Endometrium (tissue), 2 donors: ENCODE measurements at regions not wholly inside any gene's neighbourhood (a gene's known extent, or its start where the extent isn't known, plus 50 kb on each side); places are given as distances from the start of the nearest gene placed in this dataset.

ENCODE experiments used
- FAIRE-seq: peaks from 2 replicates; lab custom pipeline; 2012; peaks lifted over from hg19 to GRCh38; lab: Jason Lieb, UNC
- donor health status: control.
- donor health status: control.

DNA sequence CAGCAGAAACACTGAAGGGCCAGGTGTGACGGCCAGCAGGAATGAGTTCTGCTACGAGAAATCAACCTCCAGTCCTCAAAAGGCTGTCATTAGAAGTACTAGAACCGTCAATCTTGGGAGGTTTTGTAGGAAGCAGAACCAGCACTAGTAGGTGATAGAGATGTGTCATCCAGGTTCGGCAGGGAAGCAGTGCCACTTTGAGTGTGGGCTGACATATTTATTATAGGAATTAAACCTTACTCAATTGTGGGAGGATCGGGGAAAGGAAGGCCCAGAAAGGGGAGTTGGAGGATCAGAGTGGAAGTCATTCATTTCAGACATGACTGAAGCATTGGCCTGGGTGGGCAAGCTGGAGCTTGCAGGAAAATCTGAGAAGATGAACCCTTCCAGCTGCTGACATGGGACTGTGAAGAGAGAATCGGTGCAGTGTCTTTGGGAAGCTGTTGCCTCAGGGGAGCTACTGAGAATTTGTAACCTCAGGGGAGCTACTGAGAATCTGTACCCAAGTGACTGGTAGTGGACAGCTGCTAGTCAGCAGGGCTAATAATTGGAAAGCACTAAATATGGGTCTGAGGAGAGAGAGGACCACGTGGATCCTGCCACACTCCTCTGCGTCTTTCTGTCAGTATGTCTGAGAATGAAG lies 177.4 kb downstream of the SPRY1 start:
- no peak for FAIRE-seq

DNA sequence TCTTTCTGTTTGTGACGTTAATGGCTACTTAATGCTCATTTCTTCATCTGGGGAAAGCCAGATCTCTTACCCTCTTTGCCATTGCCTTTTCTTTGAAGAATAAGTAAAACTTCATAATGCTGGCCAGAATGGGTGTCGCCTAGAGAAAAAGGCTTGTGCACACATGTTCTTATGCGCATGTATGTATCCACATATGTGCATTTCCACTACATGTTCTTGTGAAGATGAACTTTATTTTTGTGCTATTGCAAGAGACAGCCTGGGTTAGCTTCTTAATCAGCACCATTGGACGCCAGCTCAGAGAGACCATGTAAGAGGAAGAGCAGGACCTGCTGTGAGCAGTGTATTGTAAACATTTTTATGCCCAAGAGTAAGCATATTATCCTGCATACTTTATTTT lies 178.7 kb downstream of the SPRY1 start:
- no peak for FAIRE-seq

DNA sequence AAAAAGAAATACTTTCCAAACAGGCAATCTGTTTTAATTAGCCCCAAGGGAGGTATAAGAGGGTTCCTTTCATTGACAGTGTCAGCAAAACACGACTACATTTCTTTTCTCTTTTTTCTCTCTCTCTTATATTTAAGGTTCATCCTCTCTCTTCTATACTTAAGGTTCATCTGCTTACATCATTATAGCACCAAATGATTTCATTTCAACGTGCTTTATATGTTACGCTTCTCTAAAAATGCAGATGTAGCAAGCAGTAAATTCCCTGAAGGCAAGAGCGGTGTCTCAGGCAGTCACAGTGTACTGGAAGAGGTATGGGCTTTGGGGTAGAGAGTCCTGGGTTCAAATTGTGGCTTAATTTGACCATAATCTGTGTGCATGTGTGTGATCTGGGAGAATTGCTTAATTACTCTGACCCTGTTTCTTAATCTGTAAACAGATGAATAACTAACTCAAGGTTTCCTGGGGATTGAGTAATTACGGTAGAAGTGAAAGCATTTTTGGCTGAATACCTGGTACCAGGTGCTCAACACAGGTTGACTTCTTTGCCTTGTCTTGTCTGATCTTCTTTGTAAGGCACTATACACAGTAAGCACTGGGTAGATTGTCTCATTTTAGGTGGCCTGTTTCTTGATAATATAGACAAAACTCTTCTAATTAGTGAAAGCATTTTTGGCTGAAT lies 180.8 kb downstream of the SPRY1 start:
- FAIRE-seq: no peak

DNA sequence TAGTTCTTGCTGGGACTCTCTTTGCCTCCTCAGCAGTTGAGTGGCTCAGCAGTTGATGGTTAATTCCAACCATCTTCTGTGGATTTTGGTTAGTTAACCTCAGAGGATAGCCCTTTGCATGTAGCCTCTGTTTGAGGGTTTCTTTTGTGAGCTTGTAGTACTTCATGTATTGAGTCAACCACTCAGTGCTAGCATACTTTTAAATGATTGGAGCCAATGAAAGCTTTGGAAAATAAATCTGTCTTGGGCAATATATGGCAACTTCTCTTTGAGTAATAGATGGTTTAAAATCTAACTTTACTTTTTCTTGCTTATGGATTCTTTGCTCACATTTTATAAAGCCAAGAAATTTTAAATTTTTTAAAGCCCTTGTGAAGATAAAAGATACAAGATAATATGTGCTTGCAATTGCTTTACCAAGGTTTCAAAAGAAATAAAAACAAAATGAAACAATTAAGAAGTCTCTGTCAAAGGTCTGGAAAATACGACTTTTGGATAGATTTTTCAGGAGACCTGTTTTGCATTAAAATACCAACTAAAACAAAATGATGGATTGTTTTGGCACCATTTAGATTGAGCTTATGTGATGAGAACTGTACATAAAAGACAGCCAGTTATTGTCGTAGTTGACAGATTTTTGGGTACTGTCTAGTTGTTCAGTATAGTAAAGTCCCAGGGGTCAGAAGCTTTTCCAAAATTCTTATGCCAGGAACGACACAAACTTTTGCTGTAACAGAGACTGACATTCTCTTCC lies 181.9 kb downstream of the SPRY1 start:
- FAIRE-seq: no peak

DNA sequence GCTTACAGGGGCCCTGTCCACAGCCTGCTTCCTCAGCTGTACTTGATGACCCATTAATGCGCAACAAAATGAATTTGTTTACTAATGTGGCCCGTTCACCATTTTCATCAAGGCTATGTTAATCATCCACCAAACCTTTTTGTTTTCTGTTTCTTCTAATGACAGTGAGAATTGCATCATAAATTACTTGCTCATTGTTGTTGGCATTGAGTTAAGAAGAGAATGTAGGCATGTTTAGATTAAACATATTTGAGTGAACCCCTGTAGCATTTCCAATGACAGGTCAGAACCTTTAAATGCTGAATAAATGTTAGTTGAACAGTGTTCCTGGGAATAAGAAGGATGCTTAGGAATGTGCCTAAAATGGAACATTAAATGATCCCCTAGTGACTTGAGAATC lies 183.4 kb downstream of the SPRY1 start:
- no peak for FAIRE-seq

DNA sequence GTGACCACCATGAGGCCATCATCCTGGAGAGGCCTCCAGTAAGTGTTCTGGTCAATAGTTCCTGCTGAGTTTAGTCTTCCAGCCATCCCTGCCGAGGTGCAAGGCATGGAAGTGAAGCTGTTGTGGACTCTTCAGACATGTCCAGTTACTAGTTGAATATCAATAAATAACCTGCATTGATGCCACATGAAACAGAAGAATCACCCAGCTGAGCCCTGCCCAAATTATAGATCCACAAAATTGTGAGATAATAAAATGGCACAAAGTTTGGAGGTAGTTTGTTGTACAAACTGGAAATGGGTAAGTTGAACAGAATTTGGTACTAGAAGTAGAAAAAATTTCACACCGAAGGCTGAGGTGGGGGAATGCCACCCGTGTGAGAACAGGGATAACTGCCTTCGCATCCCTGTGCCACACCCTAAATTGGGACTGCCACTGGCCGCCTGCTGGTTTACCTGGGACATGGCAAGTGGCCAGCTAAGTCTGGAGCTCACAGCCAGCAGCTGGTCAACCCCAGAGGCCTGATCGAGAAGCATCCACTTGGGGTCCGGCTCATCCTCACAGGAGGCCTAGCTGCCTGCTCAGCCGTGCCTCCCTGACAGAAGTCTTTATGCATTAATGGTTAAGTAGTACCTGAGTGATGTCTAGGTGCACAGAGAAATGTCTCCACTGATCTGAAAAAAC lies 184.5 kb downstream of the SPRY1 start:
- FAIRE-seq: no peak

DNA sequence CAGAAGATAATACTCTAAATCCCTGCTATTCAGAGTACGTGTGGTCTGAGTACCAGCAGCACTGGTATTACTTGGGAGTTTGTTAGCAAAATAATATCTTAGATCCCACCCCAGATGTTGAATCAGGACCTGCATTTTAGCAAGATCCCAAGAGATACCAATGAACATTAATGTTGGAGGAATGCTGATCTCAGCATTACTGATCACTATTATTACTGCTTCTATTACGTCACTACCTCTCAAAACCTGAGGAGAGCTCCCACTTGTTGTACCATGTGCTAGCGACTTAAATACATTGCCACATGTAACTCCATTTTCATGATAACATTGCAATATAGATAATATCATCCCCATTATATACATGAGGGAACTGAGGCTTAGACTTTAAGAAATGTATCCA lies 185.2 kb downstream of the SPRY1 start:
- FAIRE-seq: no peak

DNA sequence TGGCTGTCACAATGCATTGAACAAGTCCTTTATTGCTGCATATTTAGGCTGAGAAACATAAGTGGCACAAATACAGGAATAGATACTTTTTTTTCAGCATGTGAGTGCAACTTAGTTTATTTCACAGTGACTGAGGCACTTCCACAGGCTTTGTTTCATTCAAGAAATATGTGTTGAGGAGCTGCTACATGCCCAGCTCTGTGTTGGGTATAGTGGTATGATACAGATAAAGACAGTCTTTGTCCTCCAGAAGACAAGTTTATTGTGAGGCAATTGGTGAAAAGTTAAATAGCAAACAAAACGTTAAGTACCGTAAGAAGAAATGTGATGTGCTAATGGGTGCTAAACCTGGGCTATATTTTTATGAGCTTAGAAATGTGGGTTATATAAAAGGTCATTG lies 186.4 kb downstream of the SPRY1 start:
- no peak for FAIRE-seq

DNA sequence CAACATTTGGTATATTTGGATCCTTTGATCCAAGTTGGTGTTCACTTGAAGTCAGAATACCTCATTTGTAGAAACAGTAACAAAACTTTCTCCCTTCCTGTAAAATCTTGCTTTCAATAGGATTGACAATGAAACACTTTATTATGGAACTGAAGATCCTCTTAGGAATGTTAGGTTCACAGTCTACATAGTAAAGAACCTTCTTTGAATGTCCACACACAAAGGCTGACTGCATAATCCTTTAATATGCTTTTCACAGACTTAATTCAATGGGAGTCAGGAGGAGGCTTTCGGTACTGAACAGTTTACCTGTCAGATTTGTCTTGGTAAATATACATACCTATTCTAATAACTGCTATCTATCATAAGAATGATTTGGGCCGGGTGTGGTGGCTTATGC lies 188.5 kb downstream of the SPRY1 start:
- FAIRE-seq: no peak

DNA sequence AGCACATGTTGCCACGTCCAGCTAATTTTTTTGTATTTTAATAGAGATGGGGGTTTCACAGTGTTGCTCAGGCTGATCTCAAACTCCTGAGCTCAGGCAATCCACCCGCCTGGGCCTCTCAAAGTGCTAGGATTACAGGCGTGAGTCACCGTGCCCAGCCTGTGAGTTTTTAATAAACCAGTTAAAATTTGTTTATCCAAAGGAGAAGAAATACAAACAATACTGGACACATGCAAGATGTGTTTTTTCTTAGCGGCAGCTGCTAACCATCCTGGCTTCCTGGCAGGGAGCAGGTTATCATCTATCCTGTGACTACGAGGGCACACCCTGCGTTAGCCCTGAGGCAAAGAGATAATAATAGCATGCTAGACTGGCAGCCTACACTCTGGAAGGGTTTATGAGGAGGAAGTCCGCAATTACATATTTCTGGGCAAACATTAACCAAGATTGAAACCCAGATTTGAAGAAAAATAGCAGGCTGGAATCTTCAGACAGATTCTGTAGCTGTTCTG lies 191.4 kb downstream of the SPRY1 start:
- peak; percentile 29 for FAIRE-seq

DNA sequence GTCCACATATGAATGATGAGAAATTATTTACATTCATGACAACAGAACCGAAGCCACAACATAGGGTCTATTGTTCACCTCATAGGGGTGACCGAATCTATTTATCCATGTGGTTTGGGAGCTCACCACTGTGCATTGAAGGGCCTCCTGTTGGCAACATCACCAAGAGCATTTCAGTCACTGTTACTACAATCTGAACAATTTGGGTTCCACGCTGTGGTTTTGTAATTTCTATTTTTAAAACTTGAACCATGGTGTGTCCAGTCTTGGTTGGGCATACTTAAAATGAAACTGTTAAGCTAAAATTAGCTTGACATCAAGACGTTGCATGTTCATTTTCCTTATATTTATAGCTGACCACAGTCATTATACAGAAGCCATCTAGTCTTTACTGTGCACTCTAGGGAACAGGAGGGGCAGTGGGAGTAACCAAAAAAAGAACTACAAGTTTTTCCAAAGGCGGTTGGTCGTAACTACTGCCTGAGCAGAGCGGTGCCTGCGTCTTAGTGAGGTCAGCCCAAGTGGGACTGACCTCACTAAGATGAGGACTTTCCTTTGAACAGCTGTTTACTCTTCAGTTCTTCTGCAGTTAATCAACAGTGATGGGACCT lies 192.1 kb downstream of the SPRY1 start:
- FAIRE-seq: no peak

DNA sequence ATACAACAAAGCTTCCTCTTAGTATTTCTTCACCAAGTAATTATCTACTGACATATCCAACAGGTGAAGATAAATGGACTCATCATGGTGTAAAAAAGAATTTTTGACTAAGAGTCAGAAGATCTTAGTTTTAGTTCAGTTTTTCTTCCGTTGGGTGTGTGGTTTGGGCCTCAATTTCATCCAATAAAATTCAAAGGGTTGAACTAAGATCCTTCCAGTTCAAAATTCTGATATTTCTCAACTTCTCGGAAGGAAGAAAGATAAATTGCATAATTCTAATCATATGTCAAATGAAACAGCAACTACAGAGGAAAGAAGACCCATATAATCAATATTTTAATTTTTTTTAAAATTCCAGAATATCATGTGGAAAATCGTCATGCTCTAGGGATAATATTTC lies 192.7 kb downstream of the SPRY1 start:
- FAIRE-seq: no peak

DNA sequence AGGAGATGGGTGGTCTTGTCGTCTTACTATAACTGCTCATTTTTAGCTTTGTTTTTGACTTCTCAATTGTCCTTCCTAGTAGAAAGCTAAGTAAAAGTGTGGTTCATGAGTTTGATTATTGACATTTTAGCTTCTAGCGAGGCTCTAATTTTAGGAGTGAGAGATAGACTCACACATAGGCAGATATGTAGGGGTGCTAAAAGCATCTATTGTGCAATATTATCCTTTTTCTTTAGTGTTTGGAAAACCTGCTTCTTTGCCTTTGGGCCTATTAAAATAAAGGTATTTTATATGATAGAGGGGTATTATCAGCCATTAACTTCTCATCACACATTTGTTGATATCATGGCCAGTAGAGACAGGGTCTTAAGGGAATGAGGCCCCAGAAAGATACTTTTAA lies 195.3 kb downstream of the SPRY1 start:
- no peak for FAIRE-seq

DNA sequence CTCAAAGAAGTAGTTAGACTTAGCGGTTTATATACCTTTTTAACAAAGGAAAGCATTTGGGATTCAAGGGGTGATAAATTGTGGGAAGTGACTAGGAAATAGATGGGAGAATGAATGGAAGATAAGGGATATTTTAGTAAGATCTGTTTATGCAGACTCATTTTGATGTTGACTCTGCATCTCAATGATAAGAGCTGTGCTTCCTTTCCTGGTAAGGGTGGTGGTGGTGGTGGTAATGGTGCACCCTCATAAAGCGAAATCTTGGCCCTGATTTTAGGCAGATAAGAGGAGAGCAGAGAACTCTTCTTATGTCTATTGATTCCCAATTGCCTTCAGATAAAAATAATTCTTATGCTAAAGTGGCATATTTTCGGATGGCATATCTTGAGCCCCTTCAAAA lies 197.1 kb downstream of the SPRY1 start:
- no peak for FAIRE-seq

DNA sequence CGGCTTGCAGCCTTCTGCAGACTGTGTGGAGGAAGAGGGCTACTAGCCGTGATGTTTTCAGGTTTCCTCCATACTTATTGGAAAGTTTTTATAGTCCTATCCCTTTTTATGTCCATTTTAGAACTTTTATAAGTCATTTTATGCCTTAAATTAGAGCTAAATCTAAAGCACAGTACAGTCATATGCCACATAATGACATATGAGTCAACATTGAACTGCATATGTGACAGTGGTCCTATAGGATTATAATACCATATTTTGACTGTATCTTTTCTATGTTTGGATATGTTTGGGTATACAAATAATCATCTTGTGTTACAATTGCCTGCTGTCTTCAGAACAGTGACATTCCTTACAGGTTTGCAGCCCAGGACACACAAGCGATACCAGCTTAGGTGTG lies 200.2 kb downstream of the SPRY1 start:
- FAIRE-seq: no peak

DNA sequence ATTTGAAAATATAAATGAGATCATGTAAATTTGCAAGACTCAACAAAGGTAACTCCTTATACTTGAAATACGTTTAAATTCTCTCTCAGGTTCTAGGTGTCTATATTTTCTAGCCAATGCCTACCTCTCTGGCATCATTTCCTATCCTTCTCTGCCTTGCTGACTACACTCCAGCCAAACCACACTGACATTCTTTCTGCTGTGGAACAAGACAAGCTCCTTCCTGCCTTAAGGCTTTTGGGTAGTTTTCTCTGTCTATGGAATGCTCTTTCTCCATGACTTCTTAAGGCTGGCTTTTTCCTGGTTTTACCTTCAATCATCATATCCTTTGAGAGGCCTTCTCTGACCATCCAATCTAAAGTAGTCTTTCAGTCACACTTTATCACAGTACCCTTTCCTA lies 201.0 kb downstream of the SPRY1 start:
- FAIRE-seq: no peak

DNA sequence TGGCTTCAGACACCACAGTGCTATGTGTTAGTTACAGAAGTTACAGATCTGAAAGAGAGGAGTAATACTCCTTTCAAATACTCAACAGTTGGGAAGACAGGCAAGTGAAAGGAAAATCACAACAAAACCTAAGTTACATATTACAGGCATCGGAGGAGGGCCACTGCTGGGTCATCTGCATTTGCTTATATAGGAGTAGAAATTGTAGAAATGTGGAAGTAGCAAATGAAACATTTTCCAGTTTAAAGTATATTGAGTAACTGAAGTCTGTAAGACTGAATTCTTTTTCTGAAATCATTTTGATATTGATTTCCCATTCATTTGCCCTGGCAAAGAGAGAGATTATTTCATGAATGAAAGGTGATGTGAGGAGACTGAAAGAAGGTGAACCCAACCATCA lies 201.7 kb downstream of the SPRY1 start:
- FAIRE-seq: no peak

DNA sequence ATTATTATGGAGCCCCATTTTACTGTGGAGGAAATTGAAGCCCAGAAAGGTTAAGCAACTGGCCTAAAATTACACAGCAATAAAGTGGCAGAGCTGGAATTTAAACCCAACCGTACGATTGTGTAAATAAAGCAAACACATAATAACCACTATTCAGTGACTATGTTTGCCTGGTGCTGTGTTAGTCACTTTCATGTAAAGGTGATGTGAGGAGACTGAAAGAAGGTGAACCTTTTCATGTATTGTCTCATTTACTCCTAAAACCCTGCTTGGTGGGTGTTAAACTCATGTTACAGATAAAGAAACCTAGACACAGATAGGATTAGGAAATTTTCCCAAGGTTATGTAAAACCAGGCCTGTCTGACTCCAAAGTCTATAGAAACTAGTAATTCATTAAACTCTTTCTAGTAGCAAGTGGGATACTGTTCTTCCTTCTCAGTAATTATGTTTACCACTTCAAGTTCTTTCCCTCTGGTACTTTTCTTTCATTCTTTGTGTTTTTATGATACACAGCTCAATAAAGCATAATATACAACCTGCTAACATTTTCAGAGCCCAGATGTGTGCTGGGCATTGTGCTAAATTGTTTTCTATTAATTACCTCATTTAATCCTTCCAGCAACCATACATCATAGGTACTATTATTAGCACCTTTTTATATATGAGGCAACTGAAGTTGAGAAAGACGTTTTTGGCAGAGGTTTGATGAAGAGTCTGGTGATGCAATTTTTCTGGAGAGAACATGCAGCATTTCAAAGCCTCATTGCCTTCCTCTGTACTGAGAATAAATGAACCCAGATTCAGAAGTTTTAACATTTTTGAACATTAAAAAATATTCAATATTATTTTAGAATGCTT lies 202.7 kb downstream of the SPRY1 start:
- no peak for FAIRE-seq

DNA sequence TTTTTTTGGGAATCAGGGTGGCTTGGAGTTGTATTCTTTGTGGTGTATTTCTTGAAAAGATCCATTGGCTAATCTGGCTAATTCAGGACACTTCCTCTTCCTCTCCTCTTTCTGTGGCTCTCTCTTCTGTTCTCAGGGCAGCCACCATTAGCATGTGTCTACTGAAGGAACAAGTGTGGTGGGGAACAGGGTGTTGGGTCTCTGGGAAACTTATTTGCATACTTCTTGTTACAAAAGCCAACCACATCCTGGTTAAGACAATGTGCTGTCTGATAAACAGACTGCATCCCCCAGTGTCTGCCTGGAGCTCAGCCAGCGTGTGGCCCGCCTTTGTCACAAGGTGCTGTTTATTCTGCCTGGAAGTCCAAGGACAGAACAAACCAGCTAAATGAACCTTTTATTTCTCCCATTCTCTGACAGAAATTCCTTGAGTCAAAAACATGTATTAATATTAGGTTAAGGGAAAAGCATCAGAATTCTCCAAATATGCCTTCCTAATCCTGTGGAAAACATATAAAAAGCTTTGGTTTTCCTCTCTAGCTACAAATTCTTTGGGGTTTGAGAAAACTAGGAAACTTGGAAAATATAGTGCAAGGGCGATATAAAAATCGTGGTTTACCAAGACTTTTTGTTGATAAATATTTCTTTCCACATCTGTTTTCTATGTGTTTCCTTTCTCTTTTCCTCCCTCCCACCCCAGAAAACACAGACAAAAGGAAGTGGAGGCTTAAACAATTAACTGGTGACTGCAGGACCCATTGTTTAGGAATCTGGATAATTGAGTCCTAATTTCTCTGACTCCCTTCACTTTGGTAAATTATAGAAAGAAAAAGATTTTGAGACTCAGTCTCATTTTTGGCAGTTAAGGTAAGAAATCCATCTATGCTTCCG lies 203.6 kb downstream of the SPRY1 start:
- FAIRE-seq: peak; percentile 74
